ENCODE measurements at regions not wholly inside any gene's neighbourhood (a gene's known extent, or its start where the extent isn't known, plus 50 kb on each side); places are given as distances from the start of the nearest gene placed in this dataset.
A peak's percentile ranks its signal among the peaks of the same experiment; 100 is the strongest.

- Histone ChIP-seq H3K9me3 (no peaks in the 10 kb centered on the region), H3K4me1 (peaks cover 0 to 8% (median 0%) of the 10 kb centered on the region in 3 donors), H3K36me3 (no peaks in the 10 kb centered on the region), H3K4me3 (no peak overlapping the region), H3K27me3 (no peaks in the 10 kb centered on the region), H3K27ac (no peak overlapping the region)
- WGBS, 2 donors = 29 to 30% methylated on average over 2 of the region's 2 CpGs
- no peak for DNase-seq
- no peak for TF ChIP-seq CTCF (IDR thresholded peaks at IDR 0.05)
- no peak for TF ChIP-seq POLR2A (IDR thresholded peaks at IDR 0.05)
- intact Hi-C loops (cut with DNase I) = loop anchor here (10.0 kb wide), 1 partner anchor 324 kb away; no protein-coding TSS in a partner anchor
These were observed 116.4 kb upstream of the DGKB start for GRCh38 chr7:15018981-15019380.

GRCh38 chr7:15016766-15017165, 114.2 kb upstream of the DGKB start:
- DNase-seq = no peak
- Histone ChIP-seq H3K4me3 (no peak overlapping the region), H3K4me1 (peaks cover 0 to 8% (median 0%) of the 10 kb centered on the region in 3 donors), H3K9me3 (no peaks in the 10 kb centered on the region), H3K36me3 (no peaks in the 10 kb centered on the region), H3K27me3 (no peaks in the 10 kb centered on the region), H3K27ac (no peak overlapping the region)
- intact Hi-C loops (cut with DNase I) = loop anchor here (10.0 kb wide), 1 partner anchor 322 kb away; no protein-coding TSS in a partner anchor
- WGBS, 2 donors = 17 to 25% methylated on average over 2 of the region's 2 CpGs
- TF ChIP-seq CTCF (IDR thresholded peaks at IDR 0.05) (no peak), POLR2A (IDR thresholded peaks at IDR 0.05) (no peak)

GRCh38 chr7:15016315-15016667, 113.7 kb upstream of the DGKB start:
- Histone ChIP-seq H3K27me3 (no peaks in the 10 kb centered on the region), H3K9me3 (no peaks in the 10 kb centered on the region), H3K27ac (no peak overlapping the region), H3K36me3 (no peaks in the 10 kb centered on the region), H3K4me3 (no peak overlapping the region), H3K4me1 (peaks cover 0 to 8% (median 0%) of the 10 kb centered on the region in 3 donors)
- no peak for DNase-seq
- intact Hi-C loops (cut with DNase I) = loop anchor here (10.0 kb wide), 1 partner anchor 321 kb away; no protein-coding TSS in a partner anchor
- 22 to 31% methylated on average over 4 of the region's 4 CpGs for WGBS, 2 donors
- TF ChIP-seq POLR2A (IDR thresholded peaks at IDR 0.05) = no peak
- no peak for TF ChIP-seq CTCF (IDR thresholded peaks at IDR 0.05)

GRCh38 chr7:15015545-15016314, 113.2 kb upstream of the DGKB start:
- intact Hi-C loops (cut with DNase I) = loop anchor here (10.0 kb wide), 1 partner anchor 321 kb away; no protein-coding TSS in a partner anchor
- peaks cover 0 to 8% (median 0%) of the 10 kb centered on the region in 3 donors for H3K4me1 ChIP-seq
- no peaks in the 10 kb centered on the region for H3K9me3 ChIP-seq
- WGBS, 2 donors = 19 to 24% methylated on average over 8 of the region's 8 CpGs
- peak overlapping the region in 1 of 4 donors; percentile 31 for H3K4me3 ChIP-seq
- no peaks in the 10 kb centered on the region for H3K27me3 ChIP-seq
- H3K36me3 ChIP-seq = no peaks in the 10 kb centered on the region
- no peak overlapping the region for H3K27ac ChIP-seq
- TF ChIP-seq CTCF (IDR thresholded peaks at IDR 0.05) (peak in 5 of 6 experiments; percentile 38 to 62 (median 50)), POLR2A (IDR thresholded peaks at IDR 0.05) (no peak)
- DNase-seq = no peak

- Histone ChIP-seq H3K27ac (no peak overlapping the region), H3K27me3 (no peaks in the 10 kb centered on the region), H3K9me3 (no peaks in the 10 kb centered on the region), H3K36me3 (no peaks in the 10 kb centered on the region), H3K4me1 (peaks cover 0 to 8% (median 0%) of the 10 kb centered on the region in 3 donors), H3K4me3 (no peak overlapping the region)
- TF ChIP-seq CTCF (IDR thresholded peaks at IDR 0.05) (no peak), POLR2A (IDR thresholded peaks at IDR 0.05) (no peak)
- DNase-seq = no peak
- intact Hi-C loops (cut with DNase I) = loop anchor here (10.0 kb wide), 1 partner anchor 317 kb away; no protein-coding TSS in a partner anchor
- WGBS, 2 donors = 84 to 86% methylated on average over 4 of the region's 4 CpGs
These were observed 109.6 kb upstream of the DGKB start for GRCh38 chr7:15012135-15012534.
